ENCODE measurements at regions not wholly inside any gene's neighbourhood (a gene's known extent, or its start where the extent isn't known, plus 50 kb on each side); places are given as distances from the start of the nearest gene placed in this dataset.
"Not testable (repeated sequence)": the region's sequence is repeated elsewhere in the genome, so short reads cannot be mapped to it uniquely, and the experiment has no call there.

DNA sequence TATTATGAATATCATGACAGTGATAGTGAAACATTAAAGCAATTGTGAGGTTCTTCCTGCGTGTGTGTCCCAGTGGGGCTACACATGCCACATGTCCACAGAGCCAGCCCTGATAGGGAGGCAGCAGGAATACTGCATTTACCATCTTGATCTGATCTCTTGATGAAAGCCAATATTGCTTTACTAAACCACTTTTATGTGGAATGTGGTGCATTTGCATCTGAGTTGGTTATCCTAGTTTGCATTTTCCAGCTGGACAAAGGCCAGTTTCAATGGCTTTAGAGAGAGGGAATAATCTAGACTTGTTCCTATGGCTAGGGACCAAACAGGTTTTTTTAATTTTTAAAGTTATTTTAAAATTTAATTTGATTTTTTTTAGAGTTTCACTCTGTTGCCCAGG lies 216.3 kb upstream of the FERMT1 start:
- Mint-ChIP-seq H3K4me3 (no peak overlapping the region), H3K4me1 (ENCODE audit: low read depth) (no peaks in the 10 kb centered on the region), H3K27me3 (ENCODE audit: insufficient read depth) (no peaks in the 10 kb centered on the region), H3K9me3 (peaks cover 49% of the 10 kb centered on the region), H3K36me3 (ENCODE audit: low read depth) (peaks cover 2% of the 10 kb centered on the region; the same call in 1 of the 2 replicates), H3K27ac (no peak overlapping the region)
- TF ChIP-seq, protein P1, sequence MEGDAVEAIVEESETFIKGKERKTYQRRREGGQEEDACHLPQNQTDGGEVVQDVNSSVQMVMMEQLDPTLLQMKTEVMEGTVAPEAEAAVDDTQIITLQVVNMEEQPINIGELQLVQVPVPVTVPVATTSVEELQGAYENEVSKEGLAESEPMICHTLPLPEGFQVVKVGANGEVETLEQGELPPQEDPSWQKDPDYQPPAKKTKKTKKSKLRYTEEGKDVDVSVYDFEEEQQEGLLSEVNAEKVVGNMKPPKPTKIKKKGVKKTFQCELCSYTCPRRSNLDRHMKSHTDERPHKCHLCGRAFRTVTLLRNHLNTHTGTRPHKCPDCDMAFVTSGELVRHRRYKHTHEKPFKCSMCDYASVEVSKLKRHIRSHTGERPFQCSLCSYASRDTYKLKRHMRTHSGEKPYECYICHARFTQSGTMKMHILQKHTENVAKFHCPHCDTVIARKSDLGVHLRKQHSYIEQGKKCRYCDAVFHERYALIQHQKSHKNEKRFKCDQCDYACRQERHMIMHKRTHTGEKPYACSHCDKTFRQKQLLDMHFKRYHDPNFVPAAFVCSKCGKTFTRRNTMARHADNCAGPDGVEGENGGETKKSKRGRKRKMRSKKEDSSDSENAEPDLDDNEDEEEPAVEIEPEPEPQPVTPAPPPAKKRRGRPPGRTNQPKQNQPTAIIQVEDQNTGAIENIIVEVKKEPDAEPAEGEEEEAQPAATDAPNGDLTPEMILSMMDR (IDR thresholded peaks at IDR 0.05), result no peak
- DNase-seq, result no peak

DNA sequence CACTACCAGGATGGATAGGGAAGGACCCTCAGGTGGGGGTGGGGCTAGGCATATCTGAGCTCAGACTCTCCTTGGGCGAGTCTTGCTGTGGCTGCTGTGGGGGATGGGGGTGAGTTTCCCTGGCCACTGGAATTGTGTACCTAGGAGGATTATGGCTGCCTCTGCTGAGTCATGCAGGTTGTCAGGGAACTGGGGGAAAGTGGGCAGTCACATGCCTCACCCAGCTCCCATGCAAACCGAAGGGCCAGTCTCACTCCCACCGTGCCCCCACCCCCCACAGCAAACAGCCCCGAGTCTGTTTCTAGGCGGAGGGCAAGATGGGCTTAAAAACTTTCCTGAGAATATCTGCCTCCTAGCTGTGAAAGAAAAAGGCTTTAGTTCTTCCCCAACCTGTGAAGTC lies 210.3 kb upstream of the FERMT1 start:
- no peak for DNase-seq
- Mint-ChIP-seq H3K9me3 (peaks cover 74% of the 10 kb centered on the region), H3K4me3 (no peak overlapping the region), H3K27me3 (ENCODE audit: insufficient read depth) (no peaks in the 10 kb centered on the region), H3K4me1 (ENCODE audit: low read depth) (no peaks in the 10 kb centered on the region), H3K27ac (no peak overlapping the region), H3K36me3 (ENCODE audit: low read depth) (peaks cover 10% of the 10 kb centered on the region; the same call in 1 of the 2 replicates)
- TF ChIP-seq, protein P1 (IDR thresholded peaks at IDR 0.05), result no peak

DNA sequence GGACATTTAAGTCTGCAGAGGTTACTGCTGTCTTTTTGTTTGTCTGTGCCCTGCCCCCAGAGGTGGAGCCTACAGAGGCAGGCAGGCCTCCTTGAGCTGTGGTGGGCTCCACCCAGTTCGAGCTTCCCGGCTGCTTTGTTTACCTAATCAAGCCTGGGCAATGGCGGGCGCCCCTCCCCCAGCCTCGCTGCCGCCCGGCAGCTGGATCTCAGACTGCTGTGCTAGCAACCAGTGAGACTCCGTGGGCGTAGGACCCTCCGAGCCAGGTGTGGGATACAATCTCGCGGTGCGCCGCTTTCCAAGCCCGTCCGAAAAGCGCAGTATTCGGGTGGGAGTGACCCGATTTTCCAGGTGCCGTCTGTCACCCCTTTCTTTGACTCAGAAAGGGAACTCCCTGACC lies 198.4 kb upstream of the FERMT1 start:
- not testable (repeated sequence) for H3K27me3 Mint-ChIP-seq (ENCODE audit: insufficient read depth); H3K4me1 Mint-ChIP-seq (ENCODE audit: low read depth); H3K4me3 Mint-ChIP-seq; H3K27ac Mint-ChIP-seq; DNase-seq; H3K36me3 Mint-ChIP-seq (ENCODE audit: low read depth)
- H3K9me3 Mint-ChIP-seq, result peaks cover 32% of the 10 kb centered on the region

DNA sequence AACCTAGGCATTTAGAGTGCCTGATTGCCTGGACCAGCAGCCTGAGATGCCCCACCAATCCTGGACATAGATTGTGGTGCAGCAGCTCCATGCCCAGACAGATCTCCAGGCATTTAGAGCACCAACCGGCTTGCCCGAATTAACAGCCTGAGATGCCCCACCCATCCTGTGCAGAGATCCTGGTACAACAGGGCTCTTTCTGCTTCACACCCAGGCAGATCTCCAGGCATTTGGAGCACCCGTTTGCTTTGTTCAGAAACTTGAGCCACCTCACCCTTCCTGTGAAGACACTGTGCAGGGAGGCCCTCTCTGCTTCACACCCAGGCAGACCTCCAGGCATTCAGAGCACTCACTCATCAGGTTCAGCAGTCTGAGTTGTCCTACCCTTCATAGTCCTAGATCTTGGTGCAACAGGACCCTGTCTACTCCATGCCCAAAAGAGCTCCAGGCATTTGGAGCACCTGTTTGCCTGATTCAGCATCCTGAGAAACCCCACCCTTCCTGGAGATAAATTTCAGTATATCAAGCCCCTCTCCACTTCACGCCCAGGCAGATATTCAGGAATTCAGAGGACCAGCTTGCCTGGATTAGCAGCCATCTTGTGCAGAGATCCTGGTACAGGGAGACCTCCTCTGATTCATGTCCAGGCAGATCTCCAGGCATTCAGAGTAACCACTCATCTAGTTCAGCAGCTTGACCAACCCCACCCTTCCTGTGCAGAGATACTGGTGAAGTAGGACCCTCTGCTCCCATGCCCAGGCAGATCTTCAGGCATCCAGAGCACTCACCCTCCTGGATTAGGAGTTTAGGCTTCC lies 189.2 kb upstream of the FERMT1 start:
- no peaks in the 10 kb centered on the region for H3K4me1 Mint-ChIP-seq (ENCODE audit: low read depth)
- H3K4me3 Mint-ChIP-seq, result no peak overlapping the region
- no peak overlapping the region for H3K27ac Mint-ChIP-seq
- H3K27me3 Mint-ChIP-seq (ENCODE audit: insufficient read depth), result no peaks in the 10 kb centered on the region; the same call in 1 of the 2 replicates
- TF ChIP-seq, protein P1 (IDR thresholded peaks at IDR 0.05), result no peak
- DNase-seq, result no peak
- H3K9me3 Mint-ChIP-seq, result peaks cover 48% of the 10 kb centered on the region
- 0 out of 2 replicates have a peak, but pooled peaks cover 4% of the 10 kb centered on the region for H3K36me3 Mint-ChIP-seq (ENCODE audit: low read depth)

DNA sequence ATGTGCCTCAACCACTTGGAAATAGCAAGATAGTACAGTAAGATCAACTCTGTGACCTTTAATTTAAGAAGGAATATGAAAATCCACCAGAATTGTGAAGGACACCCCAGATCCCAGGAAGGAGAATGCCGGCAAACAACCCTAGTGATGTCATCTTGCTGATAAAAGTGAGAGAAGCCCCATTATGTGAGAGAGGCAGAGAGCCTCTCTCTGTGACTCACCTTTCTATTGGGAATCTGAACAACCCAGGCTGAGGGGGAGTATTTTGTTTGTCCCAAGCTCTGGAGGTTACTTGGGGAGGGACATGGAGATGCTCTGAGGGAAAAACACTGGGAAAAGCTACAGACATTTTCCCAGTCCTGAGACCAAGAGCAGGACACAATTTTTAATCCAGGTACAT lies 188.3 kb upstream of the FERMT1 start:
- H3K36me3 Mint-ChIP-seq (ENCODE audit: low read depth), result 0 out of 2 replicates have a peak, but pooled peaks cover 4% of the 10 kb centered on the region
- H3K4me3 Mint-ChIP-seq, result no peak overlapping the region
- no peak for DNase-seq
- TF ChIP-seq, protein P1 (IDR thresholded peaks at IDR 0.05), result no peak
- no peaks in the 10 kb centered on the region for H3K4me1 Mint-ChIP-seq (ENCODE audit: low read depth)
- H3K27ac Mint-ChIP-seq, result no peak overlapping the region
- peaks cover 54% of the 10 kb centered on the region for H3K9me3 Mint-ChIP-seq
- H3K27me3 Mint-ChIP-seq (ENCODE audit: insufficient read depth), result no peaks in the 10 kb centered on the region; the same call in 1 of the 2 replicates

DNA sequence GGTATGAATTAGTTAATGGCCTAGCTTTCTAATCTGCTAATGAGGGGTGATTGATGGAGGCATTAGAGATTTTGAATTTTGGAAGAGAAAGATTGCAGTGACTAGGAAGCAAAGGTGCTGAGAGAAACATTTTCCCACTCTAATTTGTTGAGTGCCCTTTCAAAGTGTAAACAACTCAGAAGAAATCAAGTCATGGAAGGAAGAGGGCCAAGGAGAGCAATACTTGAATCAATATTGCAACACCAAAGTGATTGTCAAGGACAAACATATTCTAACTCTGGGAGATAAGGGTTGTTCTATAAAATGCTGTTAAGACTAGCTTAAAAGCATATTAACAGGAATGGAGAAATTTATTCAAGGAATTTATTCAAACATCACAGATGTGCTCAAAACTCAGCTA lies 182.7 kb upstream of the FERMT1 start:
- H3K27ac Mint-ChIP-seq, result no peak overlapping the region
- no peaks in the 10 kb centered on the region for H3K27me3 Mint-ChIP-seq (ENCODE audit: insufficient read depth)
- DNase-seq, result no peak
- H3K36me3 Mint-ChIP-seq (ENCODE audit: low read depth), result no peaks in the 10 kb centered on the region
- TF ChIP-seq, protein P1 (IDR thresholded peaks at IDR 0.05), result no peak
- no peaks in the 10 kb centered on the region for H3K4me1 Mint-ChIP-seq (ENCODE audit: low read depth)
- H3K9me3 Mint-ChIP-seq, result peaks cover 69% of the 10 kb centered on the region
- H3K4me3 Mint-ChIP-seq, result no peak overlapping the region

All from HFFc6 (cell line).